Activated CD4-positive, alpha-beta T cell treated with anti-CD3 and anti-CD28 coated beads, Interleukin-2, amount 10 ng/mL, durations not matched to agents 7 days and 5 days (primary cell): ENCODE measurements at regions not wholly inside any gene's neighbourhood (a gene's known extent, or its start where the extent isn't known, plus 50 kb on each side); places are given as distances from the start of the nearest gene placed in this dataset.

Experiments
- CTCF ChIA-PET: fragments of 350-600 bp; sonication (Branson Sonifier 250); formaldehyde crosslinking; loops from one replicate; lab custom pipeline; 2021; ENCODE audit warnings: antibody characterized with exemption; lab: Charles Lee
- POLR2A ChIA-PET: fragments of 350-600 bp; sonication (Branson Sonifier 250); formaldehyde crosslinking; loops from one replicate; lab custom pipeline; 2021; ENCODE audit warnings: antibody characterized with exemption; lab: Charles Lee
- DNase-seq: peaks from one replicate; pipeline ENCODE4 v3.0.0-alpha.2; 2020
- H3K27ac Mint-ChIP-seq: one replicate; pipeline ENCODE4 v1.8.0; 2021; ENCODE audit warnings: mild to moderate bottlenecking, moderate library complexity, mixed read lengths
- H3K27me3 Mint-ChIP-seq: one replicate; pipeline ENCODE4 v1.8.0; 2021; ENCODE audit warnings: mixed read lengths
- H3K36me3 Mint-ChIP-seq: one replicate; pipeline ENCODE4 v1.8.0; 2021; ENCODE audit warnings: low read depth, mixed read lengths
- H3K4me1 Mint-ChIP-seq: one replicate; pipeline ENCODE4 v1.8.0; 2021; ENCODE audit warnings: mixed read lengths
- H3K4me3 Mint-ChIP-seq: one replicate; pipeline ENCODE4 v1.8.0; 2021; ENCODE audit warnings: mild to moderate bottlenecking, moderate library complexity, mixed read lengths
- H3K9me3 Mint-ChIP-seq: one replicate; pipeline ENCODE4 v1.8.0; 2021; ENCODE audit warnings: mixed read lengths

- Mint-ChIP-seq H3K27me3 (no peaks in the 10 kb centered on the region), H3K4me1 (no peaks in the 10 kb centered on the region)
Observed at GRCh38 chr5:30879887-30880286, 313.6 kb upstream of the CDH6 start.

GRCh38 chr5:30878746-30879145 lies 314.7 kb upstream of the CDH6 start:
- ChIA-PET POLR2A (no interaction called here), CTCF (no interaction called here)
- no peak for DNase-seq
- no peaks in the 10 kb centered on the region for H3K4me1 Mint-ChIP-seq
- no peak overlapping the region for H3K4me3 Mint-ChIP-seq
- H3K27ac Mint-ChIP-seq = no peak overlapping the region
- peaks cover 2% of the 10 kb centered on the region for H3K9me3 Mint-ChIP-seq
- no peaks in the 10 kb centered on the region for H3K27me3 Mint-ChIP-seq
- H3K36me3 Mint-ChIP-seq = no peaks in the 10 kb centered on the region

More at GRCh38 chr5:30879887-30880286, 313.6 kb upstream of the CDH6 start:
- Mint-ChIP-seq H3K27ac (no peak overlapping the region), H3K4me3 (no peak overlapping the region), H3K9me3 (peaks cover 3% of the 10 kb centered on the region), H3K36me3 (no peaks in the 10 kb centered on the region)
- CTCF ChIA-PET = no interaction called here
- POLR2A ChIA-PET = no interaction called here
- no peak for DNase-seq

DNA sequence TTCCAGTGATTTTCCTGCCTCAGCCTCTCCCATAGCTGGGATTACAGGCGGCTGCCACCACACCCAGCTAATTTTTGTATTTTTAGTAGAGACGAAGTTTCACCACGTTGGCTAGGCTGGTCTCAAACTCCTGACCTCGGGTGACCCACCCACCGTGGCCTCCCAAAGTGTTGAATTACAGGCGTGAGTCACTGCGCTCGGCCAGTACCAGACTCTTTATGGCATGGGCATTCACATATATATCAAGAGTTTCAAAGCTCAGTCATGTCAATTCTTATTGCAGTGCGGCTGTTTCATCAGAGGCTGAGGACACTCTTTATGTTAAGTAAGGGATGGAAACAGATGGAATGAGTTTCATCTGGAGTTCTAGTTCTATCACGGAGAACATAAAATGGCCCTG lies 315.2 kb upstream of the CDH6 start:
- ChIA-PET POLR2A (no interaction called here), CTCF (no interaction called here)
- H3K36me3 Mint-ChIP-seq = no peaks in the 10 kb centered on the region
- H3K27ac Mint-ChIP-seq = no peak overlapping the region
- peaks cover 2% of the 10 kb centered on the region for H3K9me3 Mint-ChIP-seq
- no peaks in the 10 kb centered on the region for H3K27me3 Mint-ChIP-seq
- H3K4me3 Mint-ChIP-seq = no peak overlapping the region
- no peak for DNase-seq
- no peaks in the 10 kb centered on the region for H3K4me1 Mint-ChIP-seq

DNA sequence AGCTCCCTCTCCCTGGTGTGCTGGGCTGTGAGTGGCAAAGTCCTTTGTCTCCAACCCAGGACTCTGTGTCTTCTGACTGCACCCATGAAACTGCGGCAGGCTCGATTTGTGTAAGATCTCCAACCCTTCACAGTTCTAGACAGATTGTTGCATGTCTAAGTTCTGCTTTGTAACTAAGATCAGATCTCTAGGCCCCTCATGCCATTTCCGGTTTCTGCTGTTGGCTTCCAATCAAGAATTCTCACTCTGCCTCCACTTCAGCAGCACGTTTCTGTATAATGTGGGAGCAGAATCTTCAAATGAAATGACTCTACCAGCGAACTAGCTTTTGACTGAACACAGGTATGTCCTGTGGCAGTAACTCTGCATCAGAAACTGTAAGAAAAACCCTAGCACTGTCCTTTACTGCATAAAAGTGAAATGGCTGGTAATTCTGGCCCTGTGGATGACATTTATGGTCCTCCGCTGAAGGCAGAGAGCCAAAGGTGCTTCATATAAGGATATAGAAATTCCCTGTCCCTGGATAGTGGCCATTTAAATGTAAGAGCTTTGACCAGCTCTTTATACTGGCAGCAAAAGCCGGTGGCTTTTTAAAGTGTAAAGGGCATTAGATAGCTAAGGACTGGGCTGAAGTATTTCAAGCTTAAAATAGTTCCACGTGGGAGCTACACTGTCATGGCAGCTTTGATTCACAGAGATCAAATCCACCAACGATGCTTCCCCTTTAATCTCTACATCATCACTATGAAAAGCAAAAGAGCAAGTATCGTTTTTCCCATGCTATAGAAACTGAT lies 319.0 kb upstream of the CDH6 start:
- no peaks in the 10 kb centered on the region for H3K36me3 Mint-ChIP-seq
- ChIA-PET CTCF (interaction anchor here (0.5 kb wide), 1 partner anchor 724 kb away, joined by 3 read pairs; no protein-coding TSS in a partner anchor), POLR2A (no interaction called here)
- H3K27me3 Mint-ChIP-seq = no peaks in the 10 kb centered on the region
- no peak overlapping the region for H3K4me3 Mint-ChIP-seq
- H3K27ac Mint-ChIP-seq = no peak overlapping the region
- peaks cover 2% of the 10 kb centered on the region for H3K9me3 Mint-ChIP-seq
- no peaks in the 10 kb centered on the region for H3K4me1 Mint-ChIP-seq
- no peak for DNase-seq

- no peaks in the 10 kb centered on the region for H3K4me1 Mint-ChIP-seq
- POLR2A ChIA-PET = no interaction called here
- no peaks in the 10 kb centered on the region for H3K36me3 Mint-ChIP-seq
Observed at GRCh38 chr5:30871196-30871595, 322.3 kb upstream of the CDH6 start.

GRCh38 chr5:30867711-30868110 lies 325.8 kb upstream of the CDH6 start:
- no peak for DNase-seq
- no peaks in the 10 kb centered on the region for H3K36me3 Mint-ChIP-seq
- H3K27ac Mint-ChIP-seq = no peak overlapping the region
- ChIA-PET CTCF (no interaction called here), POLR2A (no interaction called here)
- no peaks in the 10 kb centered on the region for H3K4me1 Mint-ChIP-seq
- H3K27me3 Mint-ChIP-seq = no peaks in the 10 kb centered on the region
- peaks cover 5% of the 10 kb centered on the region for H3K9me3 Mint-ChIP-seq
- H3K4me3 Mint-ChIP-seq = no peak overlapping the region

More at GRCh38 chr5:30871196-30871595, 322.3 kb upstream of the CDH6 start:
- CTCF ChIA-PET = no interaction called here
- Mint-ChIP-seq H3K4me3 (no peak overlapping the region), H3K27ac (no peak overlapping the region), H3K27me3 (no peaks in the 10 kb centered on the region), H3K9me3 (peaks cover 2% of the 10 kb centered on the region)
- DNase-seq = no peak

GRCh38 chr5:30866142-30866541 lies 327.3 kb upstream of the CDH6 start:
- no peaks in the 10 kb centered on the region for H3K36me3 Mint-ChIP-seq
- DNase-seq = no peak
- CTCF ChIA-PET = no interaction called here
- peaks cover 5% of the 10 kb centered on the region for H3K9me3 Mint-ChIP-seq
- H3K27ac Mint-ChIP-seq = no peak overlapping the region
- H3K4me1 Mint-ChIP-seq = no peaks in the 10 kb centered on the region
- no peak overlapping the region for H3K4me3 Mint-ChIP-seq
- POLR2A ChIA-PET = no interaction called here
- no peaks in the 10 kb centered on the region for H3K27me3 Mint-ChIP-seq

DNA sequence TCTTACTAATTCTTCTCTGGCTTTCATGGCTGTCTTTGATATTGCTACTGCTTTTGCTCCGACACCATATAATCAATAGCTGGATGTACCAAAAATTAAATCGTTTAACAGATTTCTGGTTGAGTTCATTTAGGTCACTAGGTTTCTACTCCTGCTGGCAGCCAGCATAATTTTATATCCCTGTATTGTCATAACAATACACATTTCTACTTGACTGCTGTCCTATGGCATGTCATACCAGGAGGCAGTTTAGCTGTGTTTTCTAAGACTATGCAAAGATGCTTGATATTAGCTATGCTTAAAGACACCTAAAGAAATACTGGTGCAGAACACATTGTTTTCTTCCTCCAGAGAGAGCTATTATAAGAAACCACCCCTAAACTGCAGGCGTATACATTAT lies 337.2 kb upstream of the CDH6 start:
- no peak overlapping the region for H3K4me3 Mint-ChIP-seq
- peaks cover 2% of the 10 kb centered on the region for H3K9me3 Mint-ChIP-seq
- POLR2A ChIA-PET = no interaction called here
- CTCF ChIA-PET = no interaction called here
- no peaks in the 10 kb centered on the region for H3K36me3 Mint-ChIP-seq
- DNase-seq = no peak
- H3K27me3 Mint-ChIP-seq = no peaks in the 10 kb centered on the region
- no peak overlapping the region for H3K27ac Mint-ChIP-seq
- no peaks in the 10 kb centered on the region for H3K4me1 Mint-ChIP-seq

DNA sequence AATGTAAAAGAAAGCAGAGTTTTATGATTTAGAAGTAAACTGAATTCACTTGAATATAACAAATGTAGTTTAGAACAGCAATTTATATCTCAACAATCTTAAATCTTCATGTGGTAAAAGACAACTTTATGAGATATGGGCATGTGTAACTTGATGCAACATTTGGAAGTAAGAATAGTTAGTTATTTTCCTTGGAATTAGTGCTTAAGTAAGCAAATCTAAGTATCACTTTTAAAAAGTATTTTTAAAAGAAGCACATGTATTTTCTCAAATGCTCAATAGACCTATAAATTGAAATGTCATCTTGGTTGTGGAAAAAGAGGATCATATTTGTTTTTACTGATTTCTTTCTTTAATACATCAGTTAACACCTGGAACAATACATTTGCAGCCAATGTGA lies 340.3 kb upstream of the CDH6 start:
- H3K4me3 Mint-ChIP-seq = no peak overlapping the region
- no peak overlapping the region for H3K27ac Mint-ChIP-seq
- ChIA-PET CTCF (no interaction called here), POLR2A (no interaction called here)
- H3K36me3 Mint-ChIP-seq = no peaks in the 10 kb centered on the region
- DNase-seq = no peak
- H3K9me3 Mint-ChIP-seq = peaks cover 2% of the 10 kb centered on the region
- no peaks in the 10 kb centered on the region for H3K27me3 Mint-ChIP-seq
- H3K4me1 Mint-ChIP-seq = no peaks in the 10 kb centered on the region

DNA sequence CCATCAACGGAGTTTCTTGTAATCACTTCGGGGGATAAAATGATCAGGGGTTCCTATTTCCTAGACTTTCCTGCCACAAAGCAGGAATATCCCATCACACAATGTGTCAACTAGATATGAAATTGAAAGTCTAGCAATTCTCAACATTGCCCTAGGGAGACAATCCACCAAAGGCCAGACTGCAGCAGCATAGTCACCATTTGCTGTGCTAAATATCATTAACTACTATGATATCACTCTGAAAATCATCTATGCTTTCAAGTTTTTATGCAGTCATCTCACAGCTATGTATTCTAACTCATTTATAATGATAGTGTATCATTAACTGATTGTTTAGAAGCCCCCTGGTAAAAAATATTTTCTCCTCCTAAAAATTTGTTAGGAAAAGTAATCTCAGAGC lies 342.6 kb upstream of the CDH6 start:
- no peak overlapping the region for H3K4me3 Mint-ChIP-seq
- no peak overlapping the region for H3K27ac Mint-ChIP-seq
- H3K4me1 Mint-ChIP-seq = no peaks in the 10 kb centered on the region
- DNase-seq = no peak
- ChIA-PET POLR2A (no interaction called here), CTCF (no interaction called here)
- peaks cover 2% of the 10 kb centered on the region for H3K9me3 Mint-ChIP-seq
- H3K36me3 Mint-ChIP-seq = no peaks in the 10 kb centered on the region
- no peaks in the 10 kb centered on the region for H3K27me3 Mint-ChIP-seq

DNA sequence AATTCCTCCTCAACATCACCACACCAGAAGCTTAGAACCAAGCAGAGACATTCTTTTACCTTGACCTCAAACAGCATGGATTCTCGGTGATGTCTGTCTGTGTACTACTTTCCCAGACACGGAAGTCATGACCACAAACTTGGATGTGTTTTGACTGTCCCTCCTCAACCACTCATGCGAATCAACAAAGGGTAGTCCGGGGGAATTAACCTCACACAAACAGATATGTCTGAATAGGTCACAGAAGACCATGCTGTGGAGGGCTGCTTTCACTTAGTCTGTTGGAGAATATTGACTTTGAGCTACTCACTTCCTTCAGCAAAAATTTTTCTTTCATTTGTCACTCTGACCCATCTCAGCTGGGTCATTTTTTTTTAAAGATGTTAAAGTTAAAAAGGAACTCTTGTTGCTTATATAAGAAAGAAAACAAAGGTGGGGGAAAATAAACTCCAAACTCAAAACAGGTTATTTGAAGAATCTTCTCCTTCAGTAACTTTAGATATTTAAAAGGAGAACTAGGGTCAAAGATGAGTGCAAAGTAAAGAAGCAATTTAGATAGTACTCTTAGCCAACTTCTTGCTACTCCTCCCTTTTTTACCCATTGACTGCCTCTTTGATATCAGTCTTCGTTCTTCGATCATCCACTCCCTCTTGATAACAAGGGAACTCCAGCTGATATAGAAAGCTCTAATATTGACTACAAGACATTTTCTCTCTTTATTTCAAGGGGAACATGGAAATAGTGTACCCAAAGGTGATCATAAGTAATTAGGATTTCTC lies 343.4 kb upstream of the CDH6 start:
- no peaks in the 10 kb centered on the region for H3K9me3 Mint-ChIP-seq
- DNase-seq = no peak
- H3K4me1 Mint-ChIP-seq = no peaks in the 10 kb centered on the region
- H3K36me3 Mint-ChIP-seq = no peaks in the 10 kb centered on the region
- H3K27me3 Mint-ChIP-seq = no peaks in the 10 kb centered on the region
- ChIA-PET POLR2A (no interaction called here), CTCF (no interaction called here)
- H3K4me3 Mint-ChIP-seq = no peak overlapping the region
- H3K27ac Mint-ChIP-seq = no peak overlapping the region

DNA sequence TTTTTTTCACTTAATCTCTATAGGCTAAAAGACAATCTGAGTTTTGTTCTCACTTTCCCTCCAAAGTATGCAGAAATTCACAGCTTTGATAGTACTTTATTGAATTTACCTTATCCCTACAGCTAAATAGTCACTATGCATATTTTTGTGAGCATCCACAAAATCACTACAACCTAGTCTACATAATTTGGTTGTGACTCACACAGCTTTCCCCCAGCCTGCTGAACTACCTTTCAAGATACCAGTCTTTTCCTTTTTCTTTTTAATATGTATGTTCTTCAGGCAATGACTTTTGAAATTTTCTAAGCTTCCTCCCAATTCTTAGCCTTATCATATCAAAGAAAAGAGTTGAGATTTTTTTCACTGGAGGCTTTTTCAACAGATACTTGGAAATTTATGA lies 347.3 kb upstream of the CDH6 start:
- CTCF ChIA-PET = no interaction called here
- peaks cover 3% of the 10 kb centered on the region for H3K9me3 Mint-ChIP-seq
- H3K27me3 Mint-ChIP-seq = no peaks in the 10 kb centered on the region
- H3K27ac Mint-ChIP-seq = no peak overlapping the region
- H3K36me3 Mint-ChIP-seq = no peaks in the 10 kb centered on the region
- DNase-seq = no peak
- POLR2A ChIA-PET = no interaction called here
- H3K4me1 Mint-ChIP-seq = no peaks in the 10 kb centered on the region
- H3K4me3 Mint-ChIP-seq = no peak overlapping the region

DNA sequence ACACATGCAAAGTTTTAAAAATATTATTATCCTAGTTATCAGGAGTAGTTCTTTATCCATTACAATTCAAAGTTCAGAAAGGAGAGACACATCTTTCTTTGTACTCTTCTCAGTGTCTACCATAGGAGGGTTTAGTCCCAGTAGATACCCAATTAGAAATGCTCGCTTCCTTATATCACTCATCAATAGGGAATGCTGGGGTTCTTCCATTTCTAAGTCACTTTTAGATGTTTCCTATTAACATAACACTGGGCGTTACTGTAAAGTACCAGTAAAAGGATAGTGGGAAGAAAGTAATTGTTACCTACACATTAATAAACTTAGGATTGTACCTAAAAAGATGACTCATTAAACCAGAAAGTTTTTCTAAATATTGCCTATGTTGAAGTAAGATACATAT lies 348.3 kb upstream of the CDH6 start:
- no peaks in the 10 kb centered on the region for H3K36me3 Mint-ChIP-seq

More for the DNA sequence above, 348.3 kb upstream of the CDH6 start:
- CTCF ChIA-PET = no interaction called here
- peaks cover 3% of the 10 kb centered on the region for H3K9me3 Mint-ChIP-seq
- H3K4me3 Mint-ChIP-seq = no peak overlapping the region
- no peaks in the 10 kb centered on the region for H3K27me3 Mint-ChIP-seq
- POLR2A ChIA-PET = no interaction called here
- H3K27ac Mint-ChIP-seq = no peak overlapping the region
- no peaks in the 10 kb centered on the region for H3K4me1 Mint-ChIP-seq
- DNase-seq = no peak
